ENCODE measurements at regions not wholly inside any gene's neighbourhood (a gene's known extent, or its start where the extent isn't known, plus 50 kb on each side); places are given as distances from the start of the nearest gene placed in this dataset.
A peak's percentile ranks its signal among the peaks of the same experiment; 100 is the strongest.
"Not testable (repeated sequence)": the region's sequence is repeated elsewhere in the genome, so short reads cannot be mapped to it uniquely, and the experiment has no call there.

GRCh38 chr18:63058521-63058920 is 261.0 kb downstream of the BCL2 start:
- H3K36me3 ChIP-seq = no peaks in the 10 kb centered on the region
- no peak overlapping the region for H3K4me3 ChIP-seq
- H3K27me3 ChIP-seq (replicated peaks in 1 of 7) = no peaks in the 10 kb centered on the region
- no peak overlapping the region for H3K27ac ChIP-seq
- H3K4me1 ChIP-seq = peaks cover 0 to 12% (median 3%) of the 10 kb centered on the region in 6 donors
- no peak for TF ChIP-seq POLR2A (IDR thresholded peaks at IDR 0.05)
- no peak for TF ChIP-seq POLR2AphosphoS5 (IDR thresholded peaks at IDR 0.05)
- TF ChIP-seq, protein P1, sequence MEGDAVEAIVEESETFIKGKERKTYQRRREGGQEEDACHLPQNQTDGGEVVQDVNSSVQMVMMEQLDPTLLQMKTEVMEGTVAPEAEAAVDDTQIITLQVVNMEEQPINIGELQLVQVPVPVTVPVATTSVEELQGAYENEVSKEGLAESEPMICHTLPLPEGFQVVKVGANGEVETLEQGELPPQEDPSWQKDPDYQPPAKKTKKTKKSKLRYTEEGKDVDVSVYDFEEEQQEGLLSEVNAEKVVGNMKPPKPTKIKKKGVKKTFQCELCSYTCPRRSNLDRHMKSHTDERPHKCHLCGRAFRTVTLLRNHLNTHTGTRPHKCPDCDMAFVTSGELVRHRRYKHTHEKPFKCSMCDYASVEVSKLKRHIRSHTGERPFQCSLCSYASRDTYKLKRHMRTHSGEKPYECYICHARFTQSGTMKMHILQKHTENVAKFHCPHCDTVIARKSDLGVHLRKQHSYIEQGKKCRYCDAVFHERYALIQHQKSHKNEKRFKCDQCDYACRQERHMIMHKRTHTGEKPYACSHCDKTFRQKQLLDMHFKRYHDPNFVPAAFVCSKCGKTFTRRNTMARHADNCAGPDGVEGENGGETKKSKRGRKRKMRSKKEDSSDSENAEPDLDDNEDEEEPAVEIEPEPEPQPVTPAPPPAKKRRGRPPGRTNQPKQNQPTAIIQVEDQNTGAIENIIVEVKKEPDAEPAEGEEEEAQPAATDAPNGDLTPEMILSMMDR (IDR thresholded peaks at IDR 0.05 in 8 of 11, conservative IDR thresholded peaks at IDR 0.05 in 3 of 11) = no peak
- DNase-seq = no peak
- H3K9me3 ChIP-seq = no peaks in the 10 kb centered on the region
- intact Hi-C loops (cut with DNase I; ENCODE audit: low total_unique reads) = no loop called here
- 66 to 74% (median 71%) methylated on average over 3 to 4 of the region's 4 CpGs for WGBS, 5 donors

- TF ChIP-seq, protein P1 (IDR thresholded peaks at IDR 0.05 in 8 of 11, conservative IDR thresholded peaks at IDR 0.05 in 3 of 11) = no peak
- TF ChIP-seq POLR2A (IDR thresholded peaks at IDR 0.05) (no peak), POLR2AphosphoS5 (IDR thresholded peaks at IDR 0.05) (no peak)
- no peak for DNase-seq
Observed at GRCh38 chr18:63057707-63058106, 261.9 kb downstream of the BCL2 start.

DNA sequence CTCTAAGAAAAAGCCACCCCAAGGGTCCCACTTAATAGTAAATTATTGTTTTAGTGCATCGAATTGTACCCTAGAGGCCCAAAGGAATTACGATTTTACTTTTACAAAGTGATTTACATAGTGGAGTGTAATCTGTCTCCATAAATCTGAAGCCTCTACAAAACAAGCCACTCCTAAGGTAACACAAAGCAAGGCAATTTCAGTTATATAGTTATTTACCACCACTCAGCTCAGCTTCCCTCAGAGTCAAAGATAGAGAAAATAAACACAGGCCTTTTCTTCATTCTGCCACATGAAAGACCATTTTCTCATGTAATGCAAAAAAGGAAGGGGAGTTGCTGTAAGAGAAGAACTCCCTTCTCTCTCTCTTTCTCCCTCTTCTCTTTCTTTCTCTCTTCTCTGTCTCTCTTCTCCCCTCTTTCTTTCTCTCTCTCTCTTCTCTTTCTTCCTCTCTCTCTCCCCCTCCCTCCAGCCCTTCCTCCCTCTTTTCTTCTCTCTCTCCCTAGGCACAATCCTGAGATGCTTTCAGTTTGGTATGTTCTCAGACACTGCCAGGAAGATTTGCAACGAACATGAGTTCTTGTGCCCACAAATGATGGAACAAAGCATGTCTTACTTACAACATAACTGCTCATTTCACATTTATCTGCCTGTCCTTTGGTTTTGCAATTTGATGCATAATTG is 264.5 kb downstream of the BCL2 start:
- no peak for DNase-seq
- Histone ChIP-seq H3K4me3 (no peak overlapping the region), H3K4me1 (peaks cover 0 to 33% (median 7%) of the 10 kb centered on the region in 6 donors), H3K36me3 (no peaks in the 10 kb centered on the region), H3K9me3 (no peaks in the 10 kb centered on the region), H3K27me3 (replicated peaks in 1 of 7) (no peaks in the 10 kb centered on the region), H3K27ac (peak overlapping the region in 2 of 8 donors; percentile 1 to 50)
- TF ChIP-seq POLR2A (IDR thresholded peaks at IDR 0.05) (no peak), POLR2AphosphoS5 (IDR thresholded peaks at IDR 0.05) (no peak)
- TF ChIP-seq, protein P1 (IDR thresholded peaks at IDR 0.05 in 8 of 11, conservative IDR thresholded peaks at IDR 0.05 in 3 of 11) = no peak
- intact Hi-C loops (cut with DNase I; ENCODE audit: low total_unique reads) = no loop called here
- WGBS, 5 donors = 59 to 68% (median 63%) methylated on average over 3 of the region's 3 CpGs

More at GRCh38 chr18:63057707-63058106, 261.9 kb downstream of the BCL2 start:
- Histone ChIP-seq H3K9me3 (no peaks in the 10 kb centered on the region), H3K4me3 (no peak overlapping the region), H3K27me3 (replicated peaks in 1 of 7) (no peaks in the 10 kb centered on the region), H3K4me1 (peaks cover 0 to 12% (median 3%) of the 10 kb centered on the region in 6 donors), H3K36me3 (no peaks in the 10 kb centered on the region), H3K27ac (no peak overlapping the region)
- intact Hi-C loops (cut with DNase I; ENCODE audit: low total_unique reads) = no loop called here
- WGBS, 5 donors = 91 to 96% (median 93%) methylated on average over 12 to 14 of the region's 14 CpGs

DNA sequence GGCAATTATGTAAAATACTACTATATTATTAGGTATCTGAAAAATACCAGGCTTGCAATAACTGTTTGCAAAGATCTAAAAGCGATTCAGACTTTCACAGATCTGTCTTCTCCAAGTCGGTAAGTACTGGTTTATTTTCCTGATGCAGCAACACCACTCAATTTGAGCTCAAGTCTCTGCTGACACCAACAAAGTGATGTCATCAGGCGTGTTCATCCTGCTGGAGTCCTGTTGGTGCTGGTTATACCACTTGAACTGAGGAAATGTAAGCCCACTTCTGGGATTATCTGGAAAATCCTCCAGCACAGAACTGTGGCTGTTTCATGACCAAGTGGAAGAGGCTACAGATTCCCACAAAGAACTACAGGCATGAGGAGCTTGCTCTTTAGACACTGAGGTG is 267.6 kb downstream of the BCL2 start:
- Histone ChIP-seq H3K36me3 (no peaks in the 10 kb centered on the region), H3K27ac (peak overlapping the region in 3 of 8 donors; percentile 57 to 73 (median 61)), H3K4me1 (peaks cover 0 to 38% (median 7%) of the 10 kb centered on the region in 6 donors), H3K9me3 (no peaks in the 10 kb centered on the region), H3K4me3 (no peak overlapping the region), H3K27me3 (replicated peaks in 1 of 7) (no peaks in the 10 kb centered on the region)
- TF ChIP-seq POLR2AphosphoS5 (IDR thresholded peaks at IDR 0.05) (no peak), POLR2A (IDR thresholded peaks at IDR 0.05) (no peak)
- TF ChIP-seq, protein P1 (IDR thresholded peaks at IDR 0.05 in 8 of 11, conservative IDR thresholded peaks at IDR 0.05 in 3 of 11) = no peak
- no peak for DNase-seq
- 74 to 89% (median 83%) methylated on average over 3 of the region's 3 CpGs for WGBS, 5 donors
- intact Hi-C loops (cut with DNase I; ENCODE audit: low total_unique reads) = no loop called here

DNA sequence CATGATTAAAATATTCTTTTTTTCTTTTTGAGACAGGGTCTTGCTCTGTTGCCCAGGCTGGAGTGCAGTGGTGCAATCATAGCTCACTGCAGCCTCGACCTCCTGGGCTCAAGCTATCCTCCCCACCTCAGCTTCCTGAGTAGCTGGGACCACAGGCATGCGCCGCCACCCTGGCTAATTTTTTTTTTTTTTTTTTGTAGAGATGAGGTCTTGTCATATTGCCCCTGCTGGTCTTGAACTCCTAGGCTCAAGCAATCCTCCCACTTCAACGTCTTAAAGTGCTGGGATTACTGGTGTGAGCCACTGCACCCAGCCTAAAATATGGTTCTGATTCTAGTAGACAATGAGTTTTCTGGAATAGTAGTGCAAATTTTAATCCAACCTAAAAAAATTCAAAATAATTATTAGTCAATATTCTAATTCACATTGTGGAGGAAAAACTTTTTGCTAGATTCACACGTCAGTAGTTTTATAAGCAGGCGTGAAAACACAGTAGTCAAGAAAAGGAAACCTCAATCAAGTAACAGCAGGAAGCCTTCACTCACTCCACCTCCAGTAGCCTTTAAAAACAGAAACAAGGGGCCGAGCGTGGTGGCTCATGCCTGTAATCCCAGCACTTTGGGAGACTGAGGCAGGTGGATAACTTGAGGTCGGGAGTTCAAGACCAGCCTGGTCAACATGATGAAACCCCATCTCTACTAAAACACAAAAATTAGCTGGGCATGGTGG is 268.7 kb downstream of the BCL2 start:
- intact Hi-C loops (cut with DNase I; ENCODE audit: low total_unique reads); H3K27me3 ChIP-seq (replicated peaks in 1 of 7); DNase-seq; H3K36me3 ChIP-seq; H3K9me3 ChIP-seq; H3K4me3 ChIP-seq: not testable (repeated sequence)
- Histone ChIP-seq H3K27ac (peak overlapping the region in 5 of 8 donors; percentile 28 to 73 (median 57)), H3K4me1 (peaks cover 0 to 38% (median 6%) of the 10 kb centered on the region in 6 donors)
- 34 to 49% (median 46%) methylated on average over 9 of the region's 9 CpGs for WGBS, 5 donors

Data from spleen (tissue), 11 donors.